ENCODE measurements at regions not wholly inside any gene's neighbourhood (a gene's known extent, or its start where the extent isn't known, plus 50 kb on each side); places are given as distances from the start of the nearest gene placed in this dataset.

GRCh38 chr13:26824581-26824980 is 64.0 kb upstream of the GPR12 start:
- no peak overlapping the region for H3K27ac ChIP-seq
- no peaks in the 10 kb centered on the region for H3K27me3 ChIP-seq
- intact Hi-C loops (cut with DNase I) = no loop called here
- no peaks in the 10 kb centered on the region for H3K36me3 ChIP-seq
- H3K9me3 ChIP-seq = no peaks in the 10 kb centered on the region
- H3K4me3 ChIP-seq = no peak overlapping the region
- TF ChIP-seq CTCF (IDR thresholded peaks at IDR 0.05) (no peak), POLR2A (IDR thresholded peaks at IDR 0.05) (no peak)
- DNase-seq = no peak
- 0 to 56% methylated on average over 1 of the region's 1 CpG for WGBS, 2 donors
- no peaks in the 10 kb centered on the region for H3K4me1 ChIP-seq

GRCh38 chr13:26822146-26822545 is 61.6 kb upstream of the GPR12 start:
- DNase-seq = no peak
- no peak for TF ChIP-seq CTCF (IDR thresholded peaks at IDR 0.05)
- TF ChIP-seq POLR2A (IDR thresholded peaks at IDR 0.05) = no peak
- no peaks in the 10 kb centered on the region for H3K36me3 ChIP-seq
- H3K9me3 ChIP-seq = no peaks in the 10 kb centered on the region
- H3K27ac ChIP-seq = no peak overlapping the region
- H3K4me1 ChIP-seq = no peaks in the 10 kb centered on the region
- intact Hi-C loops (cut with DNase I) = no loop called here
- no peaks in the 10 kb centered on the region for H3K27me3 ChIP-seq
- no peak overlapping the region for H3K4me3 ChIP-seq

- Histone ChIP-seq H3K4me1 (no peaks in the 10 kb centered on the region), H3K9me3 (no peaks in the 10 kb centered on the region), H3K27me3 (no peaks in the 10 kb centered on the region), H3K36me3 (no peaks in the 10 kb centered on the region), H3K4me3 (no peak overlapping the region), H3K27ac (no peak overlapping the region)
- intact Hi-C loops (cut with DNase I) = no loop called here
- DNase-seq = no peak
- TF ChIP-seq POLR2A (IDR thresholded peaks at IDR 0.05) = no peak
- no peak for TF ChIP-seq CTCF (IDR thresholded peaks at IDR 0.05)
- WGBS, 2 donors = 86 to 94% methylated on average over 5 to 7 of the region's 7 CpGs
These were observed 61.1 kb upstream of the GPR12 start for GRCh38 chr13:26821672-26822071.

- Histone ChIP-seq H3K9me3 (no peaks in the 10 kb centered on the region), H3K4me1 (no peaks in the 10 kb centered on the region), H3K27me3 (no peaks in the 10 kb centered on the region), H3K36me3 (no peaks in the 10 kb centered on the region), H3K27ac (no peak overlapping the region), H3K4me3 (no peak overlapping the region)
- DNase-seq = no peak
- no peak for TF ChIP-seq POLR2A (IDR thresholded peaks at IDR 0.05)
- no peak for TF ChIP-seq CTCF (IDR thresholded peaks at IDR 0.05)
- intact Hi-C loops (cut with DNase I) = no loop called here
- 46 to 69% methylated on average over 3 to 4 of the region's 4 CpGs for WGBS, 2 donors
These were observed 60.3 kb upstream of the GPR12 start for GRCh38 chr13:26820871-26821270.

GRCh38 chr13:26819046-26819445 is 58.5 kb upstream of the GPR12 start:
- no peak for DNase-seq
- no peak overlapping the region for H3K4me3 ChIP-seq
- no peaks in the 10 kb centered on the region for H3K9me3 ChIP-seq
- WGBS, 2 donors = 83 to 90% methylated on average over 2 to 3 of the region's 3 CpGs
- H3K27me3 ChIP-seq = peaks cover 0 to 6% (median 0%) of the 10 kb centered on the region in 4 donors
- TF ChIP-seq CTCF (IDR thresholded peaks at IDR 0.05) (no peak), POLR2A (IDR thresholded peaks at IDR 0.05) (no peak)
- no peaks in the 10 kb centered on the region for H3K36me3 ChIP-seq
- no peaks in the 10 kb centered on the region for H3K4me1 ChIP-seq
- intact Hi-C loops (cut with DNase I) = no loop called here
- no peak overlapping the region for H3K27ac ChIP-seq
